ENCODE measurements at regions not wholly inside any gene's neighbourhood (a gene's known extent, or its start where the extent isn't known, plus 50 kb on each side); places are given as distances from the start of the nearest gene placed in this dataset.
"Not testable (repeated sequence)": the region's sequence is repeated elsewhere in the genome, so short reads cannot be mapped to it uniquely, and the experiment has no call there.

- H3K9me3 ChIP-seq (ENCODE audit: control insufficient read depth, insufficient read depth, low read depth, low read length); POLR2A ChIA-PET; H3K4me3 ChIP-seq (ENCODE audit: low read depth, low read length); H3K27ac ChIP-seq (ENCODE audit: extremely low read depth, low read depth, low read length); H3K36me3 ChIP-seq (ENCODE audit: control insufficient read depth in 2 of 2, insufficient read depth in 1 of 2, low read length in 2 of 2); H3K4me1 ChIP-seq (ENCODE audit: control insufficient read depth, insufficient read depth, low read length): not testable (repeated sequence)
- peak; percentile 86 for TF ChIP-seq ZNF707 (tag by site-specific recombination; IDR thresholded peaks at IDR 0.05)
- CTCF ChIA-PET = interaction anchor here (1.1 kb wide), 1 partner anchor 12 kb away, joined by 3 read pairs; no protein-coding TSS in a partner anchor
Measured at GRCh38 chr4:184276346-184276745, 58.7 kb upstream of the ENPP6 start.

GRCh38 chr4:184275766-184276165, 58.1 kb upstream of the ENPP6 start:
- H3K36me3 ChIP-seq (ENCODE audit: control insufficient read depth in 2 of 2, insufficient read depth in 1 of 2, low read length in 2 of 2) = no peaks in the 10 kb centered on the region
- no peak for TF ChIP-seq ZNF324 (tag by site-specific recombination; IDR thresholded peaks at IDR 0.05)
- H3K4me3 ChIP-seq (ENCODE audit: low read depth, low read length) = no peak overlapping the region
- no peak overlapping the region for H3K27ac ChIP-seq (ENCODE audit: extremely low read depth, low read depth, low read length)
- CTCF ChIA-PET = interaction anchor here (0.6 to 1.1 kb wide), 3 partner anchors 12 to 261 kb away, joined by 3 to 9 read pairs (median 3); no protein-coding TSS in a partner anchor
- no peaks in the 10 kb centered on the region for H3K4me1 ChIP-seq (ENCODE audit: control insufficient read depth, insufficient read depth, low read length)
- POLR2A ChIA-PET = no interaction called here
- H3K9me3 ChIP-seq (ENCODE audit: control insufficient read depth, insufficient read depth, low read depth, low read length) = no peaks in the 10 kb centered on the region

GRCh38 chr4:184274286-184274951, 56.7 kb upstream of the ENPP6 start:
- H3K9me3 ChIP-seq (ENCODE audit: control insufficient read depth, insufficient read depth, low read depth, low read length) = no peaks in the 10 kb centered on the region
- no peaks in the 10 kb centered on the region for H3K4me1 ChIP-seq (ENCODE audit: control insufficient read depth, insufficient read depth, low read length)
- TF ChIP-seq ZNF362 (tag by site-specific recombination; IDR thresholded peaks at IDR 0.05) (no peak), ZBTB49 (tag by site-specific recombination; IDR thresholded peaks at IDR 0.05; ENCODE audit: low read depth) (no peak), ZNF366 (tag by site-specific recombination; conservative IDR thresholded peaks at IDR 0.05) (no peak), ZSCAN16 (tag by site-specific recombination; IDR thresholded peaks at IDR 0.05) (no peak), SCRT2 (tag by site-specific recombination; IDR thresholded peaks at IDR 0.05) (no peak), ZBTB8A (tag by site-specific recombination; IDR thresholded peaks at IDR 0.05) (no peak), ZNF221 (tag by site-specific recombination; IDR thresholded peaks at IDR 0.05; ENCODE audit: borderline replicate concordance) (no peak), SALL2 (tag by site-specific recombination; IDR thresholded peaks at IDR 0.05; ENCODE audit: borderline replicate concordance) (no peak), ZNF354C (tag by site-specific recombination; IDR thresholded peaks at IDR 0.05; ENCODE audit: borderline replicate concordance, low read depth) (no peak), ZNF18 (tag by site-specific recombination; IDR thresholded peaks at IDR 0.05) (no peak), ZNF433 (tag by site-specific recombination; IDR thresholded peaks at IDR 0.05; ENCODE audit: low read depth) (no peak), ZNF138 (tag by site-specific recombination; IDR thresholded peaks at IDR 0.05; ENCODE audit: borderline replicate concordance) (no peak)
- no peak overlapping the region for H3K4me3 ChIP-seq (ENCODE audit: low read depth, low read length)
- H3K36me3 ChIP-seq (ENCODE audit: control insufficient read depth in 2 of 2, insufficient read depth in 1 of 2, low read length in 2 of 2) = no peaks in the 10 kb centered on the region
- ChIA-PET POLR2A (no interaction called here), CTCF (interaction anchor here (1.4 kb wide), 1 partner anchor 10 kb away, joined by 3 read pairs; no protein-coding TSS in a partner anchor)
- no peak overlapping the region for H3K27ac ChIP-seq (ENCODE audit: extremely low read depth, low read depth, low read length)

Measured in HEK293 (cell line).